GM19328 (cell line): ENCODE measurements at regions not wholly inside any gene's neighbourhood (a gene's known extent, or its start where the extent isn't known, plus 50 kb on each side); places are given as distances from the start of the nearest gene placed in this dataset.

ENCODE experiments used
- ATAC-seq: cut with Tn5 transposase; IDR thresholded peaks from one replicate; pipeline ENCODE4 v1.9.1; 2021; ENCODE audit warnings: mild to moderate bottlenecking, moderate library complexity; ENCODE audit not compliant: unreplicated experiment

GRCh38 chr11:11081288-11081687 lies 223.4 kb upstream of the ZBED5 start:
- no peak for ATAC-seq

DNA sequence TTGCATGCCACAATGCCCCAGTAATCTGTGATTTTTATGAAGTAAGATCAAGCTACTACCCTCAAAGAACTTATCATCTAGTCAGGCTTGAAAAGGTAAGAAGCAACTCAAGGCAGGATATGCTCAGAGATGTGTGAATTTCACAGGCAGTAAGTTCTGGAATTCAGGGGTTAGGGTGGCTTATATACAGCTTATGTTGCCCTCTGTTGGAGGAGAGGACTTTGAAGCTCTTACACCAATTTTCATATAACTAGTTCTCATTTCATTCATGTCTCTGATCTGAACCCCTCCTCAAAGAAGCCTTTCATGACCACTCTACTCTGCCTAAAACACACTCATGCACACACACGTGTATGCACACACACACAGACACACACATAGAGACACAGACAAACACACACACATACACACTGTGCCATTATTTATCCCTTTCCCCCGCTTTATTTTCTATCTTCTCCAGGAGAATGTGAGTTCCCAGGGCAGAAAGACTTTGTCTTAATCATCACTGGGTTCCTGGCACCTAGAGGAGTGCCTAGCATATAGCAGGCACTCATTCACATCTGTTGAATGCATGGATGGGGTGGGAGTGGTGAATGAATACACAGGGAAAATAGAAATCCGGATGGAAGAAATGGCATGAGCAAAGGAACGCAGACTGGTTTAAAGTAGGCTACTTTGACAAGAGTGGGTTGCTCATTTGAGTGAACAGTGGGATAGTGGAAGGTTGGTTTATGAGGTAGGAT lies 220.7 kb upstream of the ZBED5 start:
- no peak for ATAC-seq

- no peak for ATAC-seq
Observed at GRCh38 chr11:11077898-11078297, 220.0 kb upstream of the ZBED5 start.

GRCh38 chr11:11076879-11077278 lies 219.0 kb upstream of the ZBED5 start:
- no peak for ATAC-seq

DNA sequence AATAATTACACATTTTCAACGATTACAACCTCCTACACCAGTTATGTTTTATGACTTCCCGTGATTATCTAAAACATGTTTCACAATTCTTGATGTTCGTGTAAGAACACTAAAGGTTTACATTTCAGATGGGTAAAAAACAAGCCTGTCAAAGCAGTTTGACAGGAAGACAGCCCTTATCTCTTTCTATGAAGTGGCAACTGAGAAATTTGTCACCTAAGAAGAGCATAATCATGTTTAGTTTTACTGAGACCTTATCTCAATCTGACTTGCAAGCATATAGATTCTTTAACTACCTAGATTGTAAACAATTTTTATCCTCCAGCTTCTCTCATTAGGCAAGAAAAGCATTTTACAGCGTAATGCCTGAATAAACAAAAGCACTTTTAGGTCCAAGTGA lies 218.4 kb upstream of the ZBED5 start:
- ATAC-seq, result no peak

GRCh38 chr11:11075515-11076171 lies 217.8 kb upstream of the ZBED5 start:
- ATAC-seq, result no peak

- ATAC-seq, result no peak
Observed at GRCh38 chr11:11074686-11075335, 217.0 kb upstream of the ZBED5 start.

DNA sequence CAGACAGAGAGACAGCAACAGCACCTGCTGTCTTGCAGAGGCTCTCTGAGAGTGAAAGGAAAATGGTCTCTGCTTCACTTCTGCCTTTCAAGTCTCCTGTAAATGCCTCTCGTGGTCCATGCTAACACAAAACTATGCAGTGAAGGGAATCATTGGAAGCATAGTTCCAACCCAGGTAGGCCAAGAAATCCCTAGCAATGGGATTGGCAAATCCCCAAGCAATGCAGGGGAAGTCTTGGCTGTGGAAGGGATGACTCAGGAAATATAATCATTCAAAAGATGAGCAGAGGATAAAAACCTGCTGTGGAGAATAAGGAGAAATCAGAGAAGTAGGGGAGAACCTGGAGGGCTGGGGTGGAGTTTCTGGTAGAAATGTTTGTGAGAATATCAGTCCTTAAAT lies 216.1 kb upstream of the ZBED5 start:
- ATAC-seq, result no peak

GRCh38 chr11:11072067-11072466 lies 214.2 kb upstream of the ZBED5 start:
- ATAC-seq, result no peak

DNA sequence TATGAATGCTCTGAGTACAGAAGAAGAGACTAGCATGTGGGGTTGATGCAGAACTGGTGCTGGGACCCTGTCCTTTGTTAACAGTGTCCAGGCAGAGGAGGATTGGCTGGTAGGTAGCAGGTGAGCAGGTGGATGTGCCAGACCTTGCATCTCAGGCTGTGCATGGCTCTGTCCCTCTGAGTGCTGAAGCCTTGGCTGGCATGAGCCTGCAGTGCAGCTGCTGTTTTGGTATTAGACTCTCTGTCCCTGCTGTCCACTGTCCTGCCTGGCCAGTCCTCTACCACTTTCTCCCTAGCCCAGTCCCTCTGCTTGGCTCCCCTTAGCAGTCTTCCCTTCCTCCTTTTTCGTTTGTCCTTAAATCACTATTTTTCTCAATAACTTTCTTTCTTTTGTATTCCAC lies 213.6 kb upstream of the ZBED5 start:
- ATAC-seq, result no peak

GRCh38 chr11:11070976-11071375 lies 213.1 kb upstream of the ZBED5 start:
- no peak for ATAC-seq

GRCh38 chr11:11069841-11070835 lies 212.3 kb upstream of the ZBED5 start:
- ATAC-seq, result no peak

- ATAC-seq, result no peak
Observed at GRCh38 chr11:11068113-11068512, 210.3 kb upstream of the ZBED5 start.

DNA sequence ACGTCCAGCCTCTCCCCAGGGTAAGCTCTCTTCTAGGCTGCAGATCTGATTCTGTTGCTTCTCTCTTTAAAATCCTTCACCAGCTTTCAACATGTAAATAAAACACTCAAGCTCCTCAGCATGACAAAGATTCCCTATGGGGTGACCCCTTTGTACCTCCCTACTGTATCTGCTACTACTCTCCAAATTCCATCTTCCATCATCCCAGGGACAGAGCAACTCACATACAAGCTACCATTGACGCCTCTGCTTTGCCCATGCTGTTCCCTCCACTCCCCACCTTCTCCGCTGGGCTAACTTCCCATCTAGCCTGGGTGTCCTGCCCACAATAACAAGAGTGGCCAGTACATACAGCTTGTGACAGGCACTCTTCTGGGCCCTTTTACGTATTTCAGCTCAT lies 207.5 kb upstream of the ZBED5 start:
- ATAC-seq, result no peak

GRCh38 chr11:11057472-11057854 lies 199.6 kb upstream of the ZBED5 start:
- ATAC-seq, result no peak

DNA sequence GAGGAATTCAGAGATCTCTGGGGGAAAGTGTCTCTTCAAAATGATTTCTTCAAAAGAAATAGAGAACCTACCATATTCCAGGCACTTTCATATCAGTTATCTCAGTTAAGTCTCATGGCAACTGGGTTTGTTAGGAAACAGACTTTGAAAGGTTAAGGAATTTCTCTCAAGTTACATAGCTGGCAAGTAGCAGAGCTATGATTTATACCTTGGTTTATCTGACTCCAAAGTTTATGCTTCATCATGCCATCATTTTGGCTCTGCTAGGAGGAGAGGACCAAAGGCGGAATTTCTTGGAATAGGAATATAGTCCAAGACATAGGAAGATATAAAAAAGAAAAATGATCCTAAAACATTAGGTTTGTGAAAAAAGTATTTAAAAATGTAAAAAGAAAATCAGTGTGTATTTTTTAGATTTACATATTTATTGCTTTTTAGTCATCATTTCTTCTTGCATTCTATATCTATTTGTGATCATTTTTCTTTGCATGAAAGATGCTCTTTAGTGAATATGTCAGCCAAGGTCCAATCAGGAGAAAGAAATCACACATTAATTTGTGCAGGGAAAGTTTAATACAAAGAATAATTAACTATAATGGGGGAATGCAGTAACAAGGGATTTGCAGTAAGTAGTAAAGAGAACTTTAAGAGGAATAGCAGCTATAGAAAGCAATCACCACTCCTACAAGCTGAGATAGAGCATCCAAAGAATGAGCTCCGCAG lies 199.1 kb upstream of the ZBED5 start:
- no peak for ATAC-seq

- no peak for ATAC-seq
Observed at GRCh38 chr11:11056316-11056715, 198.5 kb upstream of the ZBED5 start.

GRCh38 chr11:11047851-11048610 lies 190.2 kb upstream of the ZBED5 start:
- ATAC-seq, result no peak

DNA sequence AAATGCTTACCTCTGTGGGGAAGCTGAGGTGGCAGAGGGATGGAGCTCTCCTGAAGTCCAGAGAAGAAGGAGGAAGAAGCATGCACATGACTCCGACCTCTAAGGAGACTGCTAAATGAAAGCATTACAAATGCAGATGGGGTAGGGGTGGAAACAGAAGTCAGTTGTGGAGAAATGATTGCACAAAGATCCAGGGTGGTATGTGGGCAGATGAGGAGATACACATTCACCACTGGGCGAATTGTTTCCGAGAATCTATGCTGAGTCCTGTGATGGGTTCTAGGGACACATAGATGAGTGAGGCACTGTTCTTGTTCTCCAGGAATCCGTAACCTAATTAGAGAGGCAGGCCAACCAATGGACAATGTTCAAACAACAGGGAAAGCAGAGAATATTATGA lies 188.9 kb upstream of the ZBED5 start:
- no peak for ATAC-seq
